Neural cell (in vitro differentiated cells): ENCODE measurements at regions not wholly inside any gene's neighbourhood (a gene's known extent, or its start where the extent isn't known, plus 50 kb on each side); places are given as distances from the start of the nearest gene placed in this dataset.

Experiments
- H2AFZ ChIP-seq: fragments of 200-600, 300-800 bp; sonication (generic), shearing (Covaris generic); 2 replicates; pipeline ENCODE4 v1.6.0; 2014; ENCODE audit warnings: low read depth, mild to moderate bottlenecking, antibody characterized with exemption, low read length, moderate library complexity
- H3F3A ChIP-seq: fragments of 200-600 bp; shearing (Covaris generic); 2 replicates; pipeline ENCODE4 v1.6.1; 2016; ENCODE audit warnings: mild to moderate bottlenecking, moderate library complexity, mixed read lengths, antibody characterized with exemption, low read length; ENCODE audit not compliant: insufficient read depth, poor library complexity, severe bottlenecking
- H3K27ac ChIP-seq: fragments of 200-600, 300-800 bp; sonication (generic), shearing (Covaris generic); 2 replicates; pipeline ENCODE4 v1.5.1; 2014; ENCODE audit warnings: mild to moderate bottlenecking, low read length, moderate library complexity
- H3K27me3 ChIP-seq: fragments of 300-800, 200-600 bp; sonication (generic), shearing (Covaris generic); 2 replicates; pipeline ENCODE4 v1.6.0; 2014; ENCODE audit warnings: mild to moderate bottlenecking, low read depth, low read length, moderate library complexity; ENCODE audit not compliant: insufficient read depth
- H3K36me3 ChIP-seq: fragments of 300-800, 200-600 bp; sonication (generic), shearing (Covaris generic); 2 replicates; pipeline ENCODE4 v1.5.1; 2014; ENCODE audit warnings: mild to moderate bottlenecking, antibody characterized with exemption, low read length, moderate library complexity; ENCODE audit not compliant: insufficient read depth
- H3K4me2 ChIP-seq: fragments of 300-800, 200-600 bp; sonication (generic), shearing (Covaris generic); 2 replicates; pipeline ENCODE4 v1.6.0; 2014; ENCODE audit warnings: mild to moderate bottlenecking, low read length
- H3K4me3 ChIP-seq: fragments of 300-800, 200-600 bp; sonication (generic), shearing (Covaris generic); 2 replicates; pipeline ENCODE4 v1.5.1; 2014; ENCODE audit warnings: mild to moderate bottlenecking, low read length, moderate library complexity
- H3K79me2 ChIP-seq: fragments of 200-600 bp; shearing (Covaris generic); replicated peaks from 2 replicates; pipeline ENCODE4 v1.6.0; 2014; ENCODE audit warnings: mild to moderate bottlenecking, low read length, moderate library complexity; ENCODE audit not compliant: insufficient read depth
- H3K9ac ChIP-seq: fragments of 300-800, 200-600 bp; sonication (generic), shearing (Covaris generic); 2 replicates; pipeline ENCODE4 v1.6.1; 2016; ENCODE audit warnings: mild to moderate bottlenecking, low read length, mixed read lengths
- H3K9me2 ChIP-seq: fragments of 200-600 bp; shearing (Covaris generic); 2 replicates; pipeline ENCODE4 v1.6.1; 2016; ENCODE audit warnings: mild to moderate bottlenecking, low read length, mixed read lengths; ENCODE audit not compliant: insufficient read depth
- H3K9me3 ChIP-seq: fragments of 200-600, 300-800 bp; sonication (generic), shearing (Covaris generic); 2 replicates; pipeline ENCODE4 v1.6.1; 2016; ENCODE audit warnings: mild to moderate bottlenecking, mixed run types, low read length, moderate library complexity, mixed read lengths
- H4K20me1 ChIP-seq: fragments of 200-600 bp; shearing (Covaris generic); 2 replicates; pipeline ENCODE4 v1.6.1; 2016; ENCODE audit warnings: mild to moderate bottlenecking, mixed run types; ENCODE audit not compliant: insufficient read depth
- EP300 ChIP-seq: fragments of 450-650 bp; conservative IDR thresholded peaks from 2 replicates; pipeline ENCODE4 v1.6.1; 2014; ENCODE audit warnings: antibody characterized with exemption, mild to moderate bottlenecking, moderate library complexity; ENCODE audit not compliant: poor library complexity, severe bottlenecking
- EZH2 ChIP-seq: fragments of 200-600, 300-800 bp; shearing (Covaris generic), sonication (generic); IDR thresholded peaks from 2 replicates; pipeline ENCODE4 v1.6.1; 2014; ENCODE audit warnings: antibody characterized with exemption, low read length, borderline replicate concordance, mild to moderate bottlenecking; ENCODE audit not compliant: insufficient read depth, poor library complexity, severe bottlenecking
- MXI1 ChIP-seq: fragments of 450-650 bp; conservative IDR thresholded peaks from 2 replicates; pipeline ENCODE4 v1.6.1; 2014; ENCODE audit warnings: antibody characterized with exemption, mild to moderate bottlenecking; ENCODE audit not compliant: poor library complexity, severe bottlenecking
- POLR2AphosphoS5 ChIP-seq: IDR thresholded peaks from 2 replicates; pipeline ENCODE4 v1.6.1; 2012
- RAD21 ChIP-seq: fragments of 450-650 bp; conservative IDR thresholded peaks from 2 replicates; pipeline ENCODE4 v1.6.1; 2014; ENCODE audit warnings: antibody characterized with exemption, mild to moderate bottlenecking, moderate library complexity
- SMC3 ChIP-seq: fragments of 450-650 bp; conservative IDR thresholded peaks from 2 replicates; pipeline ENCODE4 v1.6.1; 2014; ENCODE audit warnings: antibody characterized with exemption, mild to moderate bottlenecking, moderate library complexity; ENCODE audit not compliant: poor library complexity
- TAF1 ChIP-seq: IDR thresholded peaks from 2 replicates; pipeline ENCODE4 v1.6.1; 2012; ENCODE audit warnings: low read depth
- TF ChIP-seq, protein P1 (sequence below): IDR thresholded peaks from 2 replicates; pipeline ENCODE4 v1.6.1; 2012; ENCODE audit warnings: borderline replicate concordance
- TF ChIP-seq, protein P2 (sequence below): fragments of 450-650 bp; IDR thresholded peaks from 2 replicates; pipeline ENCODE4 v1.5.1; 2014; ENCODE audit warnings: antibody characterized with exemption, mild to moderate bottlenecking, moderate library complexity; ENCODE audit not compliant: poor library complexity, severe bottlenecking

DNA sequence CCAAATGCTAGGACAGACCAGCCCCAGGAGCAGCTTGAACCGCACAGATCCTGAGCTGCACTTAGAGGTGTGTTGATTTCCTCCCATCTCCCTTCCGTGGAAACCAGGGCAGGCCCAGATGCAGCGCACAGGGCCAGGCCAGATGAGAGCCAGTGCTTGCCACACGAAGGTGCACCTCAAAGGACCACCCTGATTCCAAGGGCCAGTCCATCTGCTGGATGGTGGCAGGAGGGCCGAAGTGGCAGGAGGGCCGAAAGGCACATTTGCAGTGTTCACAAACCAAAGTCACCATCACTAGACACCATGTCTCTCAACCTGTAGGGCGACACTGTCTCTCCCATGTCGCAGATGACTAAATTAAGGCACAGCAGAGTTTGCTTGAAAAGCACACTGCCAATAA is 370.7 kb upstream of the MYT1L start:
- no peak overlapping the region for H2AFZ ChIP-seq
- no peaks in the 10 kb centered on the region for H3K9me3 ChIP-seq
- no peak overlapping the region for H3K4me2 ChIP-seq
- no peaks in the 10 kb centered on the region for H3F3A ChIP-seq
- no peaks in the 10 kb centered on the region for H3K79me2 ChIP-seq
- H3K4me3 ChIP-seq, result no peak overlapping the region
- no peaks in the 10 kb centered on the region for H4K20me1 ChIP-seq
- no peak overlapping the region for H3K9ac ChIP-seq
- TF ChIP-seq POLR2AphosphoS5 (no peak), EP300 (no peak)
- TF ChIP-seq, protein P1, sequence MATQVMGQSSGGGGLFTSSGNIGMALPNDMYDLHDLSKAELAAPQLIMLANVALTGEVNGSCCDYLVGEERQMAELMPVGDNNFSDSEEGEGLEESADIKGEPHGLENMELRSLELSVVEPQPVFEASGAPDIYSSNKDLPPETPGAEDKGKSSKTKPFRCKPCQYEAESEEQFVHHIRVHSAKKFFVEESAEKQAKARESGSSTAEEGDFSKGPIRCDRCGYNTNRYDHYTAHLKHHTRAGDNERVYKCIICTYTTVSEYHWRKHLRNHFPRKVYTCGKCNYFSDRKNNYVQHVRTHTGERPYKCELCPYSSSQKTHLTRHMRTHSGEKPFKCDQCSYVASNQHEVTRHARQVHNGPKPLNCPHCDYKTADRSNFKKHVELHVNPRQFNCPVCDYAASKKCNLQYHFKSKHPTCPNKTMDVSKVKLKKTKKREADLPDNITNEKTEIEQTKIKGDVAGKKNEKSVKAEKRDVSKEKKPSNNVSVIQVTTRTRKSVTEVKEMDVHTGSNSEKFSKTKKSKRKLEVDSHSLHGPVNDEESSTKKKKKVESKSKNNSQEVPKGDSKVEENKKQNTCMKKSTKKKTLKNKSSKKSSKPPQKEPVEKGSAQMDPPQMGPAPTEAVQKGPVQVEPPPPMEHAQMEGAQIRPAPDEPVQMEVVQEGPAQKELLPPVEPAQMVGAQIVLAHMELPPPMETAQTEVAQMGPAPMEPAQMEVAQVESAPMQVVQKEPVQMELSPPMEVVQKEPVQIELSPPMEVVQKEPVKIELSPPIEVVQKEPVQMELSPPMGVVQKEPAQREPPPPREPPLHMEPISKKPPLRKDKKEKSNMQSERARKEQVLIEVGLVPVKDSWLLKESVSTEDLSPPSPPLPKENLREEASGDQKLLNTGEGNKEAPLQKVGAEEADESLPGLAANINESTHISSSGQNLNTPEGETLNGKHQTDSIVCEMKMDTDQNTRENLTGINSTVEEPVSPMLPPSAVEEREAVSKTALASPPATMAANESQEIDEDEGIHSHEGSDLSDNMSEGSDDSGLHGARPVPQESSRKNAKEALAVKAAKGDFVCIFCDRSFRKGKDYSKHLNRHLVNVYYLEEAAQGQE, result no peak
- H3K27ac ChIP-seq, result no peak overlapping the region
- no peaks in the 10 kb centered on the region for H3K9me2 ChIP-seq
- no peaks in the 10 kb centered on the region for H3K36me3 ChIP-seq
- H3K27me3 ChIP-seq, result no peaks in the 10 kb centered on the region

DNA sequence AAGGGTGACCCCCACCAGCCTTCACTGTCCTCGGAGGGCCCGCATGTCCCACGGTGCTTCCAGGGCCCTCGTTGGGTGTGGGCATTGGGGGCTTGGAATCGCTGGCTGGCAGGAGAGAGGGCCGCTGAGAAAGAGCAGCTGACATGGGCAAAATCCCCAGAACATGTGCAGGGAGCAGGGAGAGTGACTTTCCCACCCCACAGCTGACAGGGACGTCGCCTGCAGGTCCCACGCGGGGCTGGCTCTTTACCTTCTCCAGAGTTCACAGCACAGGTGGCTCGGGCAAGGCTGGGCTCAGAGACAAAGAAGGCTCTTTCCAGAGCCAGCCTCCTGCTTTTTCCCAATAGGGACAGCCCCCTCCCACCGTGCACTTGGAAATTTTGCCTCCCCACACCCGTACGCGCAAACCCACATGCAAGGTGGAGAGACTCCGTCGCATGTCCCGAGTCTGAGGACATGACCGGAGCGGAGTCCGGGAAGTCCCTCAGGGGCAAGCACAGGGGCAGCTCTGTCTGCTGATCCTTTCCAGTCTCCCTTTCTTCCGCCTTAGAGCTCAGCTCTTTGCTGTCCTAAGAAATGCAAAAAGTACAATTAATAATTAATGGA is 370.2 kb upstream of the MYT1L start:
- Histone ChIP-seq H2AFZ (no peak overlapping the region), H3K27ac (no peak overlapping the region), H3K4me2 (no peak overlapping the region), H3K79me2 (no peaks in the 10 kb centered on the region), H3K4me3 (no peak overlapping the region), H3K36me3 (no peaks in the 10 kb centered on the region), H3K27me3 (no peaks in the 10 kb centered on the region), H3F3A (no peaks in the 10 kb centered on the region), H3K9ac (no peak overlapping the region), H3K9me3 (no peaks in the 10 kb centered on the region), H4K20me1 (no peaks in the 10 kb centered on the region), H3K9me2 (no peaks in the 10 kb centered on the region)
- no peak for TF ChIP-seq POLR2AphosphoS5
- TF ChIP-seq MXI1, result no peak
- no peak for TF ChIP-seq SMC3
- no peak for TF ChIP-seq TAF1
- TF ChIP-seq, protein P2, sequence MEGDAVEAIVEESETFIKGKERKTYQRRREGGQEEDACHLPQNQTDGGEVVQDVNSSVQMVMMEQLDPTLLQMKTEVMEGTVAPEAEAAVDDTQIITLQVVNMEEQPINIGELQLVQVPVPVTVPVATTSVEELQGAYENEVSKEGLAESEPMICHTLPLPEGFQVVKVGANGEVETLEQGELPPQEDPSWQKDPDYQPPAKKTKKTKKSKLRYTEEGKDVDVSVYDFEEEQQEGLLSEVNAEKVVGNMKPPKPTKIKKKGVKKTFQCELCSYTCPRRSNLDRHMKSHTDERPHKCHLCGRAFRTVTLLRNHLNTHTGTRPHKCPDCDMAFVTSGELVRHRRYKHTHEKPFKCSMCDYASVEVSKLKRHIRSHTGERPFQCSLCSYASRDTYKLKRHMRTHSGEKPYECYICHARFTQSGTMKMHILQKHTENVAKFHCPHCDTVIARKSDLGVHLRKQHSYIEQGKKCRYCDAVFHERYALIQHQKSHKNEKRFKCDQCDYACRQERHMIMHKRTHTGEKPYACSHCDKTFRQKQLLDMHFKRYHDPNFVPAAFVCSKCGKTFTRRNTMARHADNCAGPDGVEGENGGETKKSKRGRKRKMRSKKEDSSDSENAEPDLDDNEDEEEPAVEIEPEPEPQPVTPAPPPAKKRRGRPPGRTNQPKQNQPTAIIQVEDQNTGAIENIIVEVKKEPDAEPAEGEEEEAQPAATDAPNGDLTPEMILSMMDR, result no peak
- no peak for TF ChIP-seq EZH2
- TF ChIP-seq, protein P1, result no peak
- TF ChIP-seq EP300, result no peak
- no peak for TF ChIP-seq RAD21
